HG03575 (cell line): ENCODE measurements at regions not wholly inside any gene's neighbourhood (a gene's known extent, or its start where the extent isn't known, plus 50 kb on each side); places are given as distances from the start of the nearest gene placed in this dataset.

Experiments used
- ATAC-seq: cut with Tn5 transposase; IDR thresholded peaks from one replicate; pipeline ENCODE4 v1.9.1; 2021; ENCODE audit not compliant: unreplicated experiment, insufficient number of reproducible peaks, low FRiP score; ENCODE audit errors: extremely low read depth

GRCh38 chr4:19944806-19945205, 306.9 kb upstream of the SLIT2 start:
- no peak for ATAC-seq

GRCh38 chr4:19944251-19944650, 307.5 kb upstream of the SLIT2 start:
- ATAC-seq = no peak

- ATAC-seq = no peak
Measured at GRCh38 chr4:19941434-19941833, 310.3 kb upstream of the SLIT2 start.

- no peak for ATAC-seq
Measured at GRCh38 chr4:19940861-19941260, 310.8 kb upstream of the SLIT2 start.

- no peak for ATAC-seq
Measured at GRCh38 chr4:19936476-19936875, 315.2 kb upstream of the SLIT2 start.

GRCh38 chr4:19930742-19931141, 321.0 kb upstream of the SLIT2 start:
- ATAC-seq = no peak

- ATAC-seq = no peak
Measured at GRCh38 chr4:19927381-19927780, 324.3 kb upstream of the SLIT2 start.

GRCh38 chr4:19925516-19925915, 326.2 kb upstream of the SLIT2 start:
- no peak for ATAC-seq

GRCh38 chr4:19924761-19925160, 326.9 kb upstream of the SLIT2 start:
- ATAC-seq = no peak

- ATAC-seq = no peak
Measured at GRCh38 chr4:19915276-19915675, 336.4 kb upstream of the SLIT2 start.

GRCh38 chr4:19913650-19914049, 338.1 kb upstream of the SLIT2 start:
- ATAC-seq = no peak

- no peak for ATAC-seq
Measured at GRCh38 chr4:19910861-19911525, 340.7 kb upstream of the SLIT2 start.

- no peak for ATAC-seq
Measured at GRCh38 chr4:19905024-19905423, 346.7 kb upstream of the SLIT2 start.

- no peak for ATAC-seq
Measured at GRCh38 chr4:19888587-19888986, 363.1 kb upstream of the SLIT2 start.

- no peak for ATAC-seq
Measured at GRCh38 chr4:19883841-19884240, 367.9 kb upstream of the SLIT2 start.

GRCh38 chr4:19880206-19880605, 371.5 kb upstream of the SLIT2 start:
- ATAC-seq = no peak

- ATAC-seq = no peak
Measured at GRCh38 chr4:19879330-19879729, 372.4 kb upstream of the SLIT2 start.

- ATAC-seq = no peak
Measured at GRCh38 chr4:19857991-19858390, 393.7 kb upstream of the SLIT2 start.

GRCh38 chr4:19857380-19857779, 394.3 kb upstream of the SLIT2 start:
- ATAC-seq = no peak

GRCh38 chr4:19850909-19851308, 400.8 kb upstream of the SLIT2 start:
- ATAC-seq = no peak

- ATAC-seq = no peak
Measured at GRCh38 chr4:19844446-19844845, 407.3 kb upstream of the SLIT2 start.
